GM18951 (cell line): ENCODE measurements at regions not wholly inside any gene's neighbourhood (a gene's known extent, or its start where the extent isn't known, plus 50 kb on each side); places are given as distances from the start of the nearest gene placed in this dataset.

Experiments used
- POLR2A ChIP-seq: IDR thresholded peaks from 4 replicates; pipeline ENCODE4 v1.6.1; 2011; ENCODE audit warnings: mild to moderate bottlenecking; ENCODE audit not compliant: insufficient read length, insufficient read depth; ENCODE audit errors: extremely low read depth
- in situ Hi-C: fragments of 300-500 bp; cut with MboI; formaldehyde crosslinking; loops from one replicate; pipeline ENCODE4 v1.12.0; 2022; ENCODE audit warnings: low sequenced_read_pairs, mixed read lengths, inconsistent platforms; ENCODE audit not compliant: unreplicated experiment

DNA sequence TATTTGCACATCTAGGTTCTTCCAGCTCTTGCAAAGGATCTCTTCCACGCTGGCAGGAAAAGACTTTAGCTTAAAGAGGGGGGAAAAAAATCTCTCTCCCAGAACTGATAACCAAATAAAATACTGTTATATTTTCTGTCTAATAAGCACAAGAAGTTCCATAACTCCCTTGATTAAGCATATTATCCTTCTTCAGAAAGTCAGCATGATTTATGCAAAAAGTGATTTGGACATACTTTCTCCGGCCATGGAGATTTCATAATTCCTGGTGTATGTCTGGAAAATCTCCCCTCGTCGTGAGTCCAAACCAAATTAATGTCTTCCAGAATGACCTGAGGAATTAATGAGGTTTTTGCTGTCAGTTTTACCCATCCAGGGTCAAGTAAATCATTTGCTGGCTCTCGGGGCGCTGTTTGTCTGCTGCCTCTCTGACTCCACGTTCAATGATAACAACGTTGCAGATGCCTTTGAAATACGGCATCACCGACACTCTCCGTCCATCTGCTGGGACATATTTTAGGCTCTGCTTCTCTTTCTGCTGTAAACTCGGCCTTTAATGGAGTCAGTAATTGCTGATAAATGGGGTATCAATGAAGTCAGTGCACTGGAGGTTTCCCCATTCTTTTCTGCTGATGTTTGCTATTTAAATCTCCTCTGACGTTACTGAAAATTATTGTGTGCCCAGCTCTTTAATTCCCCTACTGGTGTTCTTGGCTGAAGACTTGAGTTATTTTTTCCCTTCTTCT, 112.9 kb downstream of the HLX start:
- in situ Hi-C loops = no loop called here
- no peak for TF ChIP-seq POLR2A

DNA sequence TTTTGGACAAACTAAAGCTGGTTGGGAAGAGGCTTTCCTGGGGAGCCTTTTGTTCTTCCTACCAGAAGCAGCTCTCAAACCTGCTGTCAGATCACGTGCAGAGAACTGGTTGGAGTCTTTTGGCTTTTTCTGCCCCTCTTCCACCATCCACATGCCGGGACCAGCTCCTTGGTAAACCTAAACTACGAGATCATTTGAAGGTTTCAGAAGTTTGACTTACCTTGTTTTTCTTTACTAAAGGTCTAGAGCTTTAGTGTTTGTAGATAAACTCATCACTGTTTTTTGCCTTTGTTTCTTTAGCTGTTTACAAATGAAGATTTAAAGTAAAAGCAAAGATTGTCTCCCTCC, 113.4 kb downstream of the HLX start:
- in situ Hi-C loops = no loop called here

DNA sequence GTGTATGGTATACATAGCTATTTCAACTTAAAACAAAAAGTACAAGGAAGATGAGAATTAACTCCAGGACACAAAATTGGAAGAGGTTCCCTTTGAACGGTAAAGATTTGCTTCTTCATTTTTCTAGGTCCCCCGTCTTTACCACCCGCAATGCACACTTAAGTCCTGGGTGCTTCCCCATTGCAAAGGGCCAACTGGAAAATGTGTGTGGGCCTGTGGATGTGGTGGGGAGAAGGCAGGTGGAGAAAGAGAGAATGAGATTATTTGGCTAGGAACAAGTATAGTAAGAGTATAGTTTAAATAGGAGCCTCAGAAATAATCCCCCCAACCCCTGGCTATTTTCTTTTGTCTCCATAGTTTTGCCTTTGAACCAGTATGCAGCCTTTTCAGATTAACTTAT, 115.4 kb downstream of the HLX start:
- no peak for TF ChIP-seq POLR2A
- in situ Hi-C loops = no loop called here

More for the DNA sequence above, 113.4 kb downstream of the HLX start:
- no peak for TF ChIP-seq POLR2A

DNA sequence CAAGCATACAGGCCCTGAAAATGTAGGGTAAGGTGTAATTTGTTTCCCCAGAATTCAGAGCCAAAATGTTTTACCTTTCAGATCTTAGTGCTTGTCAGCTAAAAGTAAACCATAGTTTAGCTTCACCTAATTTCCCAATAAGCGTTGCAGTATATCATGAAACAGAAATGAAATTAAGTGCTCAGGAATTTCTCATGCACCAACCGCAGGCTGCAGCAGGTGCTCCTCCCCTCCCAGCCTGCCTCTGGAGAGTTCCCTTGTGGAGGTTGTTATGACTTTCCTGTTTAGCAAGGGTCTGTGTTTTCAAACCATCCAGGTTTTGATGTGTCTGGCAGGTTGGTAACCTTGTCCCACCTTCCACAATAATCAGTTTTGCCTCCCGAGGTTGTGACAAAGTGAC, 118.5 kb downstream of the HLX start:
- in situ Hi-C loops = no loop called here
- no peak for TF ChIP-seq POLR2A

DNA sequence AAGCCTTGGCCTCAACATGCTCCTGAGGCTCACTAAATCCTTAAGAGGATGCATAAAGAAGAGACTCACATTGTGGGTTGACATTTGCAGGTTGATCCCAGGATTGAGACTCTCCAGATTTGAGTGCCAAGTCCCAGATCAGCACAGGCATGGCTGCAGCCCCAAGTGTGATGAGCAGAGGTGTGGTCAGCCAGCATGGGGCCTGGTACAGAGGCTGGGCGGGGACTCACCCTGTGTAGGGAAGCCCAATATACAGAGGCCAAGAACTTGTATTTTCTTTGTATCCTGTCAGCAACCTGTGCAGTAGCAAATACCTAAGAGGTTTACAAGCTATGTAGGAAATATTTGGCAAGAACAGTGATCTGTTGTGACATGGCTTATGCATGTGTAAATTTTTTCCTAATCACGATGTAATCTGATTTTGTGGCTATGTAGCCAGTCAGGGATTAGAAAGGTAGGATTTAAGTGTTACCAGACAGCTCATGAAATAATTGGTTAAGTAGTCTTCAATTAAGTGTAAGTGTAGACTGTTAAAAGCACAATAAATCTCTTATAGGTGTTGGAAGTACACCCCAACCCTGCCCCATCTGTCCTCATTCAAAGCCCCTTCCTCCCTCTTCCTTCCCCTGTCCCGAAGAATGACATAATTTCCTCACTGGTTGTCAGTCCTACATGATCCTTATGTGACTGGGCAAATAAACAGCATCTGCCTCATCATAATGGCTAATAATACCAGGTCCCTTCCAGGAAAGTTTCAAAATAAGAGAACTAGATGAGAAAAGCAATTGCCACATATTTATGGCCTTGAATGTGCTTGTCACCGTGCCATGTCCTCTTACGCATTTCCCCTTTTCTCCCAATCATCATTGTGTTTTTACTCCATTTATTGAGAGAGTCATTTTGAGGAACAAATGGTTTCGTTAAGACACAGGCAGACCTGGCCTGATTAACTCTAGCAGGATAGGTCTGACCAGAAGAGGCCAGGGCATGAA, 120.9 kb downstream of the HLX start:
- no peak for TF ChIP-seq POLR2A
- in situ Hi-C loops = no loop called here

DNA sequence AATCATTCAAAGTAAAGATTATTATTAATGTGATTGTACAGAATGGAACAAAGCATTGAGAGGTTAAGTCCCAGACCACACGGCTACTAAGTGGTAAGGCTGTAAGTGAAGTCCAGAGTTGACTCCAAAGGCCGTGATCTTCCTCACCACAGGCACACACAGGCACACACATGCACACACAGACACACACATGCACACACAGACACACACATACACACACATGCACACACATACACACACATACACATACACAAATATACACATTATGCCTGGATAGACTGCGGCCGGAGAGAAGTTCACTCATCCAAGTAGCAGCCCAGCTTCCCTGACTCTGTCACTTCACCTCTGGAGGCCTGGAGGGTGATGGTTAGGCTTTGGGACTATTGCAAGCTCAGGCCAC, 121.9 kb downstream of the HLX start:
- in situ Hi-C loops = no loop called here
- no peak for TF ChIP-seq POLR2A

DNA sequence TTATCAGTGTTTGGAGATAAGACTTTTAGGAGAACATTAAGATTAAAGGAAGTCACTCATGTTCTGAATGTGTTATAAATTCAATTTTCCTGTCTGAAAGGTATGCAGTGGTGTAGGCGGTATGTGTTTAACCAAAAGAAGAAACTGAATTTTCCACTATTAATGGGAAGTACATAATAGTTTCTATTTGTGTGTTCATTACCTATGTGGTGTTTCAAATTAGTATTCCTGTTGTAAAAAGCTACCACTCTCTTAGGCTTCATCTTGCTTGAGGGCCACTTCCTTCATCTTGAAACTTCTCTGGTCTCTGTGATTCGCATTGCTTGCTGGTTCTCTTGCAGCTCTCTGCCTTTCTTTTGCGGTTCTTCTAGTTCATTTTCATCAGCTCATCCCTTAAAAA, 123.4 kb downstream of the HLX start:
- no peak for TF ChIP-seq POLR2A
- in situ Hi-C loops = no loop called here

DNA sequence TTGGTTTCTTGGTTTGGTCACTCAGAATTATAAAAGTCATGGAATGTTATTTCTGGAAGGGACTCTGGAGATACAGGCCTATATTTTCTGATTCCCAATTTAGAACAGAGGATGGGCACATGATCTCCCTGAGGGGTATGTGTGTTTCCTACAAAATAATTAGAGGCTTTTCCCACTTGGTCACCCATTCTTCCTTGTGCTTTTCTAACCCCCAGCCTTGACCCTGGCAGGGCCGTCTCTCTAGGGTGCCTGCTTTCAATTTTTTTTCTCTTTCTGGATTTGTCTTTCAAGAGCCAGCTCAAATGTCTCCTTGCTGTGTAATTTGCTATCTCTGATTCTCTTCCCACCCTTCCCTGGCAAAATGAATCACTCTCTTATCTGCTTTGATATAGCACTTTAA, 131.9 kb downstream of the HLX start:
- no peak for TF ChIP-seq POLR2A
- in situ Hi-C loops = no loop called here

DNA sequence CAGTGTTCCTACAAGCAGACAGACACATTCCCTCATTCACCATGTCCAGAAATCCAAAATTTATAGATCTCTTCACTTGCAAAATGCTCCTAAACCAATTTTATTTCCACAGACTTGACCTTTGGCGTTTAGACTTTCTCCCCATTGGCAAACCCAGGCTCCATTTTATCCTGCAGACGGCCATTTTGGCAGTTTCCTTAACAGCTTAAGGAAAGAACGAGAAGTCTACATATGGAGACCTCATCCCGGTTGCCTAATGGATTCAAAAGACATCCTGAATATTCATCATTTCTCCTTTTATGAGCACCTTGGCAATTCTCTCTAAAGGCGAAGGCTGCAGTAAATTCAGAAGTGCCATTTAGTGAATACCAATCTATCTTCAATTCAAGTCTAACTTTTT, 132.9 kb downstream of the HLX start:
- in situ Hi-C loops = no loop called here
- no peak for TF ChIP-seq POLR2A

DNA sequence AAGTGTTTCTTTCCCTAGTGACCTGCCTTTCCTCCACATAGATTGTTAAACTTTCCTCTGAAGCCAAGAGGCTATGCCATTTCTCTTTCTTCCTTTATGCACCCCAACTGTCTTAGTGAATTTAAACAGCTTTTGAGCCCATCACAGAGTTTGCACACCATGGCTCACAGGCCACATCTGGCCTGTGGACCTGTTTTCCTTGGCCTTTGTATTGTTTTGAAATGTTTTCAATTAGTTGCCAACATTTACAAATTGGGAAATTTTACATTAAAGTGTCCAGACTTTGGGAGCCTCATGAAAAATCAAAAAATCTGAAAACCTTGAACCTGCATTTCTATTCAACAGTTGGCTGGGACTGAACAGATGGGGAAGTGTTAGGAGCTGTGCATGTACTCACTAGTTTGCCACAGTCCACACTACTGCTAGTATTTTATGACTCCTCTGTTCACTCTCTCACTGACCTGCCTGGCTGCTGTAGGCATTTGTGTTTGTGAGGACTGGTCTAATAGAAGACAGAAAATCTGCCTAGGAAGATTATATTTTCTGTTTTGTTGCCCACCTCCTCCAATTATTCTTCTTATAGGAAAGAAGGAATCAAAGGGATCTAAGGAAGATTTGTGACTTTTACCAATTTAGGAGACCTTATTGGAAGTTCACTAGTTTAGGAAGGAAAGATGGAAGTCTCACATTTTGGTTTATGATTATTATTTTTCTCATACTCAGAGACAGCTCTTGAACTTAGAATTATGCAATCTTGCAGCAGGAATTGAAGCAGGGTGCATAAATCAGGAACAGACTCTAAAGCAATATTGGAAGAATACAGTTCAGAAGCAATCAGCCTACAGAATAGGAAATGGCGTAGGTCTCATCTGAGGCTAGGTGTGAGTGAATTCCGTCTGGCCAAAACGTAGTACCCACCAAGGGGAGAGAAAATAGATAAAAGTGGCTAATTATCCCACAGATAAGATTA, 134.7 kb downstream of the HLX start:
- in situ Hi-C loops = no loop called here
- no peak for TF ChIP-seq POLR2A

DNA sequence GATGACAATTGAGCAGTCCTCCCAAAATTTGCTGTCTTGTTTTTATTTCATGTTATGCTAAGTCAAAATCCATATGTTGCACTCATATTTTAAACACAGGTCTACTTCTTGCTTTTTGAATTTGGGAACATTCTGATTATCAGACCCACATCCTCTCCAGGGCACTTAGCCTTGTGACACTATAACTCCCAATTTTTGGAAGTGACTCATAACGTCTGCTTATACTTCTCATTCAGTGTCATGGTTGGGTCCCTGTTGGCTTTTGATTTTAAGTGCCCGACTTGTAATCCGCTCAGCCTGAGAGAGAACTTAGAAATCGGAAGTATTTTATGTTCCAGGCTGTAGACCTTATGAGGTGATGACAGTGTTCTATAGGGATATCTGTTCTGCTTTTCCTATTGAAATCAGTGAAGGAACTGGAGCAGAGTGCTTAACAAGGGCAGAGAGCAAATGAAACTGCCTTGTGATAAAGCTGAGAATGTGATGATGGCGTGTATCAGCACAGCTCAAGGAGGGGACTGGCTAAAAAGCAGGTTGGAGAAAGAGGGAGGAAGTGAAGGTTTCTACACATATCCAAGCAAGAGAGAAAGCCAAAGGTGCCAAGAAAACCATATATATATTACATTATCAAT, 136.0 kb downstream of the HLX start:
- in situ Hi-C loops = no loop called here
- no peak for TF ChIP-seq POLR2A

DNA sequence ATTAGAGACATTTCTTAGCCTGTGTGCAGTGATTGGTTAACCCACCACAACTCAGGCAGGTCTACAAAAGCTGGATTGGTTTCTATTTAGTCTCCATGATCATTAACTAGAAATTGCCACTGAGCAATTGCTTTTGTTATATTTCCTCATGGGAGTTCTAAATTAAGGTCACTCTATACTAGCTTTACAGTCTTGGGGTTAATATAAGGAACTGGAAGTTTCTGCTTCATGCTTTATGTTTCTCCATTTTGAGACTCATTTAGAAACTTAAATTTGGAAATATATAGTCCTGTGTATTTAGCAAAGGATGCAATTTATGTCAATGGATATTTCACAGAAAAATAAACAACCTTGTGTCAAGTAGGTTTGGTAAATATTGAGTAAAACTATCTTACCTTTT, 137.5 kb downstream of the HLX start:
- in situ Hi-C loops = no loop called here
- no peak for TF ChIP-seq POLR2A
